Activated CD8-positive, alpha-beta memory T cell treated with anti-CD3 and anti-CD28 coated beads for 24 hours (primary cell): ENCODE measurements at regions not wholly inside any gene's neighbourhood (a gene's known extent, or its start where the extent isn't known, plus 50 kb on each side); places are given as distances from the start of the nearest gene placed in this dataset.
A peak's percentile ranks its signal among the peaks of the same experiment; 100 is the strongest.
"Not testable (repeated sequence)": the region's sequence is repeated elsewhere in the genome, so short reads cannot be mapped to it uniquely, and the experiment has no call there.

Experiments
- DNase-seq: peaks from one replicate; pipeline ENCODE4 v3.0.0-alpha.2; 2020

GRCh38 chr2:240191001-240191400 is 50.5 kb upstream of the OTOS start:
- no peak for DNase-seq

- no peak for DNase-seq
These were observed 52.2 kb upstream of the OTOS start for GRCh38 chr2:240192661-240193060.

GRCh38 chr2:240194341-240194762 is 53.9 kb upstream of the OTOS start:
- DNase-seq = not testable (repeated sequence)

GRCh38 chr2:240195316-240195861 is 54.9 kb upstream of the OTOS start:
- DNase-seq = no peak

GRCh38 chr2:240196716-240197461 is 56.4 kb upstream of the OTOS start:
- DNase-seq = no peak

- peak; percentile 5 for DNase-seq
These were observed 57.1 kb upstream of the OTOS start for GRCh38 chr2:240197462-240198139.

- DNase-seq = peak; percentile 13
These were observed 57.8 kb upstream of the OTOS start for GRCh38 chr2:240198226-240198625.

GRCh38 chr2:240199133-240199870 is 58.8 kb upstream of the OTOS start:
- peak; percentile 13 for DNase-seq

- no peak for DNase-seq
These were observed 60.0 kb upstream of the OTOS start for GRCh38 chr2:240200230-240201051.

- DNase-seq = no peak
These were observed 61.4 kb upstream of the OTOS start for GRCh38 chr2:240201866-240202265.

- DNase-seq = no peak
These were observed 62.1 kb upstream of the OTOS start for GRCh38 chr2:240202586-240202985.

- DNase-seq = no peak
These were observed 62.8 kb upstream of the OTOS start for GRCh38 chr2:240203031-240203787.

- DNase-seq = no peak
These were observed 63.4 kb upstream of the OTOS start for GRCh38 chr2:240203788-240204270.

- DNase-seq = no peak
These were observed 64.2 kb upstream of the OTOS start for GRCh38 chr2:240204431-240205276.

- peak; percentile 65 for DNase-seq
These were observed 64.9 kb upstream of the OTOS start for GRCh38 chr2:240205348-240205747.

GRCh38 chr2:240205772-240206171 is 65.3 kb upstream of the OTOS start:
- DNase-seq = no peak

- no peak for DNase-seq
These were observed 66.2 kb upstream of the OTOS start for GRCh38 chr2:240206630-240207029.

- DNase-seq = no peak
These were observed 67.2 kb upstream of the OTOS start for GRCh38 chr2:240207661-240208060.

- DNase-seq = no peak
These were observed 67.6 kb upstream of the OTOS start for GRCh38 chr2:240208096-240208495.

- DNase-seq = no peak
These were observed 68.3 kb upstream of the OTOS start for GRCh38 chr2:240208631-240209211.
